Body of pancreas (tissue), 4 donors: ENCODE measurements at regions not wholly inside any gene's neighbourhood (a gene's known extent, or its start where the extent isn't known, plus 50 kb on each side); places are given as distances from the start of the nearest gene placed in this dataset.

Source experiments
- POLR2A ChIP-seq, 3 donors: fragments of 450-650 bp; IDR thresholded peaks; one replicate each; pipeline ENCODE4 v1.6.1; 2016; ENCODE audit warnings: antibody characterized with exemption in 3 of 3, mild to moderate bottlenecking in 2 of 3
- TF ChIP-seq, protein P1 (sequence below), 7 experiments: fragments of 450-650 bp in 4 of 7; fragments of 200-600 bp in 3 of 7; sonication (generic) in 3 of 7; IDR thresholded peaks; one replicate each; pipeline ENCODE4 v1.5.1; 2016 to 2019; ENCODE audit warnings: antibody characterized with exemption in 7 of 7

DNA sequence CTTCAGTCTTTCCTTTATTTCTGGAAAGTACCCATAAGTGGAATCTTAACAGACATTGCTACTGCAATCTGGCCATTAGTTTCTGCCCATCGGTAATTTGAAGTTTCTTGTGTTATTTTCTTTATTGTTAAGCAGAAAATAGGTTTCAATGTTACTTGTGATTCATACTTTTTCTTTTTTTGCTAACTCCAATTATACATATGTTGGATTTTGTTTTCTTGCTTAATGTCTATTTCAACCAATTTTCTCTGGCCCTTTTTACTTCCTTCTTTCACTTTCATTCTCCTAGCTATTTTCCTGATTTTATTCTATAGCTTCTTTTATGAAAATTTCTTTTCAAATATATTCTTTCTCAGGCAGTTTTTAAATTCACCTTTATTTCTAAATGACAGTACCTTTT, 457.4 kb downstream of the TCERG1L start:
- TF ChIP-seq, protein P1, sequence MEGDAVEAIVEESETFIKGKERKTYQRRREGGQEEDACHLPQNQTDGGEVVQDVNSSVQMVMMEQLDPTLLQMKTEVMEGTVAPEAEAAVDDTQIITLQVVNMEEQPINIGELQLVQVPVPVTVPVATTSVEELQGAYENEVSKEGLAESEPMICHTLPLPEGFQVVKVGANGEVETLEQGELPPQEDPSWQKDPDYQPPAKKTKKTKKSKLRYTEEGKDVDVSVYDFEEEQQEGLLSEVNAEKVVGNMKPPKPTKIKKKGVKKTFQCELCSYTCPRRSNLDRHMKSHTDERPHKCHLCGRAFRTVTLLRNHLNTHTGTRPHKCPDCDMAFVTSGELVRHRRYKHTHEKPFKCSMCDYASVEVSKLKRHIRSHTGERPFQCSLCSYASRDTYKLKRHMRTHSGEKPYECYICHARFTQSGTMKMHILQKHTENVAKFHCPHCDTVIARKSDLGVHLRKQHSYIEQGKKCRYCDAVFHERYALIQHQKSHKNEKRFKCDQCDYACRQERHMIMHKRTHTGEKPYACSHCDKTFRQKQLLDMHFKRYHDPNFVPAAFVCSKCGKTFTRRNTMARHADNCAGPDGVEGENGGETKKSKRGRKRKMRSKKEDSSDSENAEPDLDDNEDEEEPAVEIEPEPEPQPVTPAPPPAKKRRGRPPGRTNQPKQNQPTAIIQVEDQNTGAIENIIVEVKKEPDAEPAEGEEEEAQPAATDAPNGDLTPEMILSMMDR (IDR thresholded peaks at IDR 0.05) = no peak
- TF ChIP-seq POLR2A (IDR thresholded peaks at IDR 0.05) = no peak
